ENCODE measurements at regions not wholly inside any gene's neighbourhood (a gene's known extent, or its start where the extent isn't known, plus 50 kb on each side); places are given as distances from the start of the nearest gene placed in this dataset.

GRCh38 chr7:55271661-55272060 is 93.5 kb upstream of the LANCL2 start:
- Histone ChIP-seq H3K4me1 (ENCODE audit: control insufficient read depth, insufficient read depth, low read length) (no peaks in the 10 kb centered on the region), H3K27ac (ENCODE audit: low read length) (no peak overlapping the region), H3K27me3 (ENCODE audit: control insufficient read depth, insufficient read depth, low read length) (no peaks in the 10 kb centered on the region), H3K36me3 (ENCODE audit: control insufficient read depth, insufficient read depth, low read length) (no peaks in the 10 kb centered on the region), H3K4me3 (ENCODE audit: low read length) (no peak overlapping the region), H3K9me3 (ENCODE audit: control insufficient read depth, insufficient read depth, low read length) (no peaks in the 10 kb centered on the region)
- H3K27ac Mint-ChIP-seq: no peak overlapping the region
- no peak overlapping the region for H3K4me3 Mint-ChIP-seq
- intact Hi-C loops (cut with micrococcal nuclease): no loop called here
- no peaks in the 10 kb centered on the region for H3K9me3 Mint-ChIP-seq
- 83% methylated on average over 7 of the region's 7 CpGs for WGBS (ENCODE audit: insufficient coverage)
- H3K27me3 Mint-ChIP-seq (ENCODE audit: low read depth in 2 of 2): peaks cover 8 to 26% of the 10 kb centered on the region in 2 donors
- no peaks in the 10 kb centered on the region for H3K36me3 Mint-ChIP-seq
- no peak for TF ChIP-seq CTCF (IDR thresholded peaks at IDR 0.05)
- DNase-seq: no peak
- ATAC-seq: no peak
- no peaks in the 10 kb centered on the region for H3K4me1 Mint-ChIP-seq

GRCh38 chr7:55272328-55272727 is 92.8 kb upstream of the LANCL2 start:
- Mint-ChIP-seq H3K27me3 (ENCODE audit: low read depth in 2 of 2) (peaks cover 8 to 26% of the 10 kb centered on the region in 2 donors), H3K36me3 (no peaks in the 10 kb centered on the region), H3K27ac (no peak overlapping the region), H3K4me3 (no peak overlapping the region), H3K9me3 (no peaks in the 10 kb centered on the region), H3K4me1 (no peaks in the 10 kb centered on the region)
- Histone ChIP-seq H3K27me3 (ENCODE audit: control insufficient read depth, insufficient read depth, low read length) (no peaks in the 10 kb centered on the region), H3K4me1 (ENCODE audit: control insufficient read depth, insufficient read depth, low read length) (no peaks in the 10 kb centered on the region), H3K36me3 (ENCODE audit: control insufficient read depth, insufficient read depth, low read length) (no peaks in the 10 kb centered on the region), H3K9me3 (ENCODE audit: control insufficient read depth, insufficient read depth, low read length) (no peaks in the 10 kb centered on the region), H3K27ac (ENCODE audit: low read length) (no peak overlapping the region), H3K4me3 (ENCODE audit: low read length) (no peak overlapping the region)
- no peak for DNase-seq
- intact Hi-C loops (cut with micrococcal nuclease): no loop called here
- no peak for TF ChIP-seq CTCF (IDR thresholded peaks at IDR 0.05)
- WGBS (ENCODE audit: insufficient coverage): 59% methylated on average over 4 of the region's 4 CpGs
- no peak for ATAC-seq

GRCh38 chr7:55273186-55273980 is 91.8 kb upstream of the LANCL2 start:
- no peak overlapping the region for H3K27ac Mint-ChIP-seq
- Histone ChIP-seq H3K27me3 (ENCODE audit: control insufficient read depth, insufficient read depth, low read length) (no peaks in the 10 kb centered on the region), H3K36me3 (ENCODE audit: control insufficient read depth, insufficient read depth, low read length) (no peaks in the 10 kb centered on the region), H3K4me1 (ENCODE audit: control insufficient read depth, insufficient read depth, low read length) (no peaks in the 10 kb centered on the region), H3K4me3 (ENCODE audit: low read length) (no peak overlapping the region), H3K9me3 (ENCODE audit: control insufficient read depth, insufficient read depth, low read length) (no peaks in the 10 kb centered on the region), H3K27ac (ENCODE audit: low read length) (no peak overlapping the region)
- no peak overlapping the region for H3K4me3 Mint-ChIP-seq
- WGBS (ENCODE audit: insufficient coverage): 84% methylated on average over 14 of the region's 14 CpGs
- no peaks in the 10 kb centered on the region for H3K36me3 Mint-ChIP-seq
- TF ChIP-seq CTCF (IDR thresholded peaks at IDR 0.05): no peak
- no peak for DNase-seq
- H3K27me3 Mint-ChIP-seq (ENCODE audit: low read depth in 2 of 2): peaks cover 8 to 26% of the 10 kb centered on the region in 2 donors
- H3K4me1 Mint-ChIP-seq: no peaks in the 10 kb centered on the region
- no peaks in the 10 kb centered on the region for H3K9me3 Mint-ChIP-seq
- ATAC-seq: no peak
- intact Hi-C loops (cut with micrococcal nuclease): no loop called here

GRCh38 chr7:55274156-55274555 is 91.0 kb upstream of the LANCL2 start:
- ATAC-seq (no peak), DNase-seq (no peak)
- Mint-ChIP-seq H3K27me3 (ENCODE audit: low read depth in 2 of 2) (peaks cover 9 to 26% of the 10 kb centered on the region in 2 donors), H3K4me1 (no peaks in the 10 kb centered on the region), H3K27ac (no peak overlapping the region), H3K9me3 (no peaks in the 10 kb centered on the region), H3K36me3 (no peaks in the 10 kb centered on the region), H3K4me3 (no peak overlapping the region)
- H3K4me1 ChIP-seq (ENCODE audit: control insufficient read depth, insufficient read depth, low read length): no peaks in the 10 kb centered on the region
- intact Hi-C loops (cut with micrococcal nuclease): no loop called here
- no peaks in the 10 kb centered on the region for H3K9me3 ChIP-seq (ENCODE audit: control insufficient read depth, insufficient read depth, low read length)
- no peak overlapping the region for H3K27ac ChIP-seq (ENCODE audit: low read length)
- 56% methylated on average over 6 of the region's 6 CpGs for WGBS (ENCODE audit: insufficient coverage)
- no peak for TF ChIP-seq CTCF (IDR thresholded peaks at IDR 0.05)
- H3K36me3 ChIP-seq (ENCODE audit: control insufficient read depth, insufficient read depth, low read length): no peaks in the 10 kb centered on the region
- H3K27me3 ChIP-seq (ENCODE audit: control insufficient read depth, insufficient read depth, low read length): no peaks in the 10 kb centered on the region
- H3K4me3 ChIP-seq (ENCODE audit: low read length): no peak overlapping the region

Data from natural killer cell (primary cell).